Thoracic aorta (tissue), 2 donors: ENCODE measurements at regions not wholly inside any gene's neighbourhood (a gene's known extent, or its start where the extent isn't known, plus 50 kb on each side); places are given as distances from the start of the nearest gene placed in this dataset.

Experiments used
- ATAC-seq: fragments of 150-250 bp; one replicate; pipeline ENCODE4 v1.8.0; 2017; ENCODE audit warnings: low read depth; ENCODE audit not compliant: insufficient number of reproducible peaks, low FRiP score
- DNase-seq: peaks from one replicate; pipeline ENCODE4 v3.0.0-alpha.2; 2020; ENCODE audit warnings: low spot score
- H3K27ac ChIP-seq, 2 donors: fragments of 200-600 bp; sonication (generic); 1 replicate in 1 of 2; 2 replicates in 1 of 2; pipeline ENCODE4 v1.5.1; 2016; ENCODE audit warnings: mild to moderate bottlenecking in 2 of 2, moderate library complexity in 2 of 2
- H3K27me3 ChIP-seq: fragments of 200-600 bp; sonication (generic); replicated peaks from 2 replicates; pipeline ENCODE4 v1.6.0; 2016; ENCODE audit warnings: mild to moderate bottlenecking; ENCODE audit not compliant: insufficient read depth
- H3K36me3 ChIP-seq: fragments of 200-600 bp; sonication (generic); one replicate; pipeline ENCODE4 v1.5.1; 2016
- H3K4me1 ChIP-seq, 2 donors: fragments of 200-600 bp; sonication (generic); 1 replicate in 1 of 2; 2 replicates in 1 of 2; pipeline versions ENCODE4 v1.5.1 to v1.6.0; 2016; ENCODE audit warnings: low read depth in 2 of 2, mild to moderate bottlenecking in 1 of 2; ENCODE audit not compliant: control insufficient read depth in 1 of 2
- H3K4me3 ChIP-seq: fragments of 200-600 bp; sonication (generic); 2 replicates; pipeline ENCODE4 v1.5.1; 2016; ENCODE audit warnings: mild to moderate bottlenecking
- H3K9me3 ChIP-seq: fragments of 200-600 bp; sonication (generic); 2 replicates; pipeline ENCODE4 v1.5.1; 2016
- TF ChIP-seq, protein P1 (sequence below): fragments of 200-600 bp; sonication (generic); IDR thresholded peaks from one replicate; pipeline ENCODE4 v1.5.1; 2019; ENCODE audit warnings: antibody characterized with exemption

DNA sequence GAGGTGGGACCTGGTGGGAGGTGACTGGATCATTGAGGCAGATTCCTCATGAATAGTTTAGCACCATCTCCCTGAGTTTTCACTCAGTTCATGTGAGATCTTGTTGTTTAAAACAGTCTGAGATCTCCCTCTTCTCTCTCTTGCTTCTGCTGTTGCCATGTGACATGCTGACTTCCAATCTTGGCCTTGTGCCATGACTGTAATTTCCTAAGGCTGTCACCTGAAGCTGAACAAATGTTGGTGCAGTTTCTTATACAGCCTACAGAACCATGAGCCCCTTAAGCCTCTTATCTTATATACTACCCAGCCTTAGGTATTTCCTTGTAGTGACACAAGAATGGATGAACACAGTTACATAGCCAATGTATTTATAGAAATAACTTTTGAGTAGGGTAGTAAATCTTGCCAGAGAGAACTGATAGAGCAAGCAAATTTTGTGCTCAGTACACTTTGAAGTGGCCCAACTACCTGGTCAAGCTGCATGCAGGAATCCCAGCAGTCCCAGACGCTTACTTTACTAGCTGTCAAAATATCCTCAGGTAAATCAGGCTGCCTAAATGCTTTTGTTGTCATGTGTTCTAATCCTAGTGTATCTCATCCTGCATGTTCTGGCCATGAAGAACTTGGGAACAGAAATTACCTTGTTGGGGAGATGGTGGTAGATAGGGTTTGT, 445.6 kb upstream of the MIS18BP1 start:
- H3K4me3 ChIP-seq = no peak overlapping the region
- ATAC-seq = no peak

DNA sequence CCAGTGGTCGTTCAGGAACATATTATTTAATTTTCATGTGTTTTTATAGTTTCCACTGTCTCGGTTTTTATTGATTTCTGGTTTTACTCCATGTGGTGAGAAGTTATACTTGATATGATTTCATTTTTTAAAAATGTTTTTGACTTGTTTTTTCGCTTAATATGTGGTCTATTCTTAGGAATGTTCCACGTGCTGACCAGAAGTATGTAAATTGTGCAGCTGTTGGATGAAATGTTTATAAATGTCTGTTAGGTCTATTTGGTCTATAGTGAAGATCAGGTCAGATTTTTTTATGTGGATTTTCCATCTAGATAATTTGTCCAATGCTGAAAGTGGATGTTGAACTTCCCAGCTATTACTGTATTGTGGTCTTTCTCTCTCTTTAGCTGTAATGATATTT, 433.8 kb upstream of the MIS18BP1 start:
- H3K9me3 ChIP-seq = no peaks in the 10 kb centered on the region
- TF ChIP-seq, protein P1, sequence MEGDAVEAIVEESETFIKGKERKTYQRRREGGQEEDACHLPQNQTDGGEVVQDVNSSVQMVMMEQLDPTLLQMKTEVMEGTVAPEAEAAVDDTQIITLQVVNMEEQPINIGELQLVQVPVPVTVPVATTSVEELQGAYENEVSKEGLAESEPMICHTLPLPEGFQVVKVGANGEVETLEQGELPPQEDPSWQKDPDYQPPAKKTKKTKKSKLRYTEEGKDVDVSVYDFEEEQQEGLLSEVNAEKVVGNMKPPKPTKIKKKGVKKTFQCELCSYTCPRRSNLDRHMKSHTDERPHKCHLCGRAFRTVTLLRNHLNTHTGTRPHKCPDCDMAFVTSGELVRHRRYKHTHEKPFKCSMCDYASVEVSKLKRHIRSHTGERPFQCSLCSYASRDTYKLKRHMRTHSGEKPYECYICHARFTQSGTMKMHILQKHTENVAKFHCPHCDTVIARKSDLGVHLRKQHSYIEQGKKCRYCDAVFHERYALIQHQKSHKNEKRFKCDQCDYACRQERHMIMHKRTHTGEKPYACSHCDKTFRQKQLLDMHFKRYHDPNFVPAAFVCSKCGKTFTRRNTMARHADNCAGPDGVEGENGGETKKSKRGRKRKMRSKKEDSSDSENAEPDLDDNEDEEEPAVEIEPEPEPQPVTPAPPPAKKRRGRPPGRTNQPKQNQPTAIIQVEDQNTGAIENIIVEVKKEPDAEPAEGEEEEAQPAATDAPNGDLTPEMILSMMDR = no peak
- H3K36me3 ChIP-seq = no peaks in the 10 kb centered on the region
- ATAC-seq (no peak), DNase-seq (no peak)
- H3K27ac ChIP-seq = no peak overlapping the region
- no peaks in the 10 kb centered on the region for H3K27me3 ChIP-seq
- H3K4me3 ChIP-seq = no peak overlapping the region
- no peaks in the 10 kb centered on the region for H3K4me1 ChIP-seq

More for the DNA sequence above, 445.6 kb upstream of the MIS18BP1 start:
- Histone ChIP-seq H3K4me1 (no peaks in the 10 kb centered on the region), H3K9me3 (no peaks in the 10 kb centered on the region), H3K36me3 (no peaks in the 10 kb centered on the region), H3K27ac (no peak overlapping the region), H3K27me3 (no peaks in the 10 kb centered on the region)
- no peak for DNase-seq
- TF ChIP-seq, protein P1 = no peak

DNA sequence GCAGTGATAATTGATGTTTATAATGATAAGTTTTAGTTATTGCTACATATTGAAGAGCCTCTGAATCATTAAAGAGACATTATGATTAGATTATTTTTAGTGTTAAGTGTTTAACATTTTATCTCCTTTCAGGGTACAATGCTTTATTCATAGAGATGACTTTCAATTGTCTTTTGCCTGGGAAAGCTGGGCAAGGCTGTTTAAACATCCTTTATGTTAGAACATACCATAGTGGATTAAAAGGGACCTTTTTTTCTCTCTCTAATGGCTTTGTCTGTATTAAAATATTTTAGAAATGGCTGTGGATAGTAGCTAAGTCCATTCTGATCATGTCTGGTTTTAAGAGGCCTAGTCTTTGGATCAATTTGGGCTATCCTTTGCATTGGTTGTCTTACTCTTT, 427.5 kb upstream of the MIS18BP1 start:
- Histone ChIP-seq H3K4me1 (no peaks in the 10 kb centered on the region), H3K27me3 (no peaks in the 10 kb centered on the region), H3K27ac (no peak overlapping the region), H3K9me3 (no peaks in the 10 kb centered on the region), H3K4me3 (no peak overlapping the region), H3K36me3 (no peaks in the 10 kb centered on the region)
- no peak for ATAC-seq
- DNase-seq = no peak
- TF ChIP-seq, protein P1 = no peak

DNA sequence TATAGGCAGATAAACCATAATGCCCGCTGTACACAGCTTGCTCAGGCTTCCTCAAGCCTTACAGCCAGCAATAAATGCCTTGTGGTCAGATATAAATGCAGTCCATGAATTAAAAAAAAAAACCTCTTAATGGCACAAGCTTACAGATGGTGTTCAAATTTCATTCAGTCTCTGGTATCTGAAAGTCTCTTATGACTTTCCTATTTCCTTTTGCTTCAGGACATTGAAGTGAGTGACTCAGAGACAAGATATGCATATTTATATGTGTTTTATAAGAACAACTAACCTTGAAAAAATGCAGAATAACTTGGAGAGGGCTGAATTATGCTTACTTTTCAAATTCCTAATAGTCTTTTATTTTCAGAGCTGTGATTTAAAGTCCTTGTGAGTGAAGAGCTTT, 426.9 kb upstream of the MIS18BP1 start:
- Histone ChIP-seq H3K4me1 (no peaks in the 10 kb centered on the region), H3K9me3 (no peaks in the 10 kb centered on the region), H3K27me3 (no peaks in the 10 kb centered on the region), H3K36me3 (no peaks in the 10 kb centered on the region), H3K27ac (no peak overlapping the region), H3K4me3 (no peak overlapping the region)
- ATAC-seq (no peak), DNase-seq (no peak)
- TF ChIP-seq, protein P1 = no peak

DNA sequence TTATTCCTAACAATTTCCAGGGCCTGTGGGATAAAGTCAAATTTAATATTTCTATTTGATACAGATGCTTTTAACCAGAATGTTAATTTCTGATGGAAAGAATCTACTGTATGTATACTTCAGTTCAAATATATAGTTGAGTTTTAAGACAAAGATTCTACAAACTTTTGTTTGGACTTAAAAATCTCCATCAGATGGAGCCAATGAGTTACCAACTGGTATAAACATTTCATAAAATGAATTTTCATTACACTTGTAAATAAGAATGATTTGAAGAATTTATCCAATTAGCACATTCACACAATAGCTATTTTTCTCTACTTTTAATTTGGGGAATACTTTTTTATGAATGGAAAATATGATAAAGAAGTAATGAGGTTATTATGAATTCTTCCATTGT, 425.2 kb upstream of the MIS18BP1 start:
- no peaks in the 10 kb centered on the region for H3K9me3 ChIP-seq
- no peaks in the 10 kb centered on the region for H3K4me1 ChIP-seq
- H3K27ac ChIP-seq = no peak overlapping the region
- TF ChIP-seq, protein P1 = no peak
- no peaks in the 10 kb centered on the region for H3K27me3 ChIP-seq
- no peak overlapping the region for H3K4me3 ChIP-seq
- no peak for ATAC-seq
- no peak for DNase-seq
- no peaks in the 10 kb centered on the region for H3K36me3 ChIP-seq
